Stimulated activated CD4-positive, alpha-beta T cell treated with anti-CD3 and anti-CD28 coated beads, Interleukin-12 subunit alpha, Interleukin-12 subunit beta, amount 100 ng/mL, for 48 hours (primary cell): ENCODE measurements at regions not wholly inside any gene's neighbourhood (a gene's known extent, or its start where the extent isn't known, plus 50 kb on each side); places are given as distances from the start of the nearest gene placed in this dataset.

Experiments used
- DNase-seq, 3 donors: peaks; one replicate each; pipeline ENCODE4 v3.0.0-alpha.2; 2020; ENCODE audit warnings: low read depth in 2 of 3, low spot score in 1 of 3

DNA sequence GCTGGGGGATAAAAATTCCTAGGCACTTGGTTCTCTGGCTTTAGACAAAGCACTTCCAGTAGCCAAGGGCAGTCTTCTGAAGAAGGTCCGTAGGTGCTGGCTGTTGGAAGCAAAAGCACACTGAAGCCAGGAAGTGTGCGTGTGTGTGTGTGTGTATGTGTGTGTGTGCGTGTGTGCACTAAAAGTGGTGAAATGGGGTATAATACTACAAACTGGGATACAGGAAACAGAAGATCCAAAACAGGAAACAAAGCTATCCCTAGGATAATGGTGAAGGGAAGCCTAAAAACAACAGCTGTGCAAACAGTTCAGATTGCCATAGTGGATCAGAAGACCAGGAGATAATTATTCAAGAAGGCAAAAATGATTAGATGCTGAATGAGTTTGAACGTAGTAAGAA is 103.4 kb downstream of the IL20RB start:
- no peak for DNase-seq

DNA sequence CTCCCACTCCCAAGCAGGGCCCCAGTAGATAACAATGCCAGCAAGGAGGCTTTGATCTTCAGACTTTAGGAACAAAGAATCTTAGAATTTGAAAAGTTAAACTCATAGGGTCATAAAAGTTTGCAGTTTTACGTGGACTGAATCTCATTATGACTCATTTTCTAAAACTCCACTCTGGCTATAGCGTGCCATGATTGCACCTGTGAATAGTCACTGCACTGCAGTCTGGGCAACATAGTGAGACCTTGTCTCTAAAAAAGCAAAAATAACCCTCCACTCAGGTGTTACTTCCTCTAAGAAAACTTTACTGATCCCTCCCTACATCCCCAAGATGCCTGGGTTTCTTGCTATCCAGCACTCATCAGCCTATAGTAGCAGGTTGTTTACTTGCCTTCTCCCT is 104.5 kb downstream of the IL20RB start:
- DNase-seq: no peak

DNA sequence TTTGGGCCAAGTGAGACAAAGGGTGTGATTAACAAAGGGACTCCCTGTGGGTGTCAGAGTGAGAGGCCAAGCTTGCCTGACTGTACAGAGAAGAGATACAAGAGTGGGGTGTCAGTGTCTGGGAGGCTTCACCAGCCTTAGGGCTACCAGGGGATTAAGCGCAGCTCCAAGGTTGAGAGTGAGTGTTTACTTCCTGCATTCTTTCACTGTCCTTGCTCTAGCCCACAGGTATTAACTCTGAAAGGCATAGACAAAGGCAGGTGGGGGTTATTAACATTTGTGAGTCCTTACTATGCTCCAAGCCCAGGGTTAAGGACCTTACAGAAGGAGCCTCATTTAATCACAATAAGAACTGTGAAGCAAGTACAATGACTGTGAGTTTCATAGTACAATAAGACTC is 107.6 kb downstream of the IL20RB start:
- no peak for DNase-seq

DNA sequence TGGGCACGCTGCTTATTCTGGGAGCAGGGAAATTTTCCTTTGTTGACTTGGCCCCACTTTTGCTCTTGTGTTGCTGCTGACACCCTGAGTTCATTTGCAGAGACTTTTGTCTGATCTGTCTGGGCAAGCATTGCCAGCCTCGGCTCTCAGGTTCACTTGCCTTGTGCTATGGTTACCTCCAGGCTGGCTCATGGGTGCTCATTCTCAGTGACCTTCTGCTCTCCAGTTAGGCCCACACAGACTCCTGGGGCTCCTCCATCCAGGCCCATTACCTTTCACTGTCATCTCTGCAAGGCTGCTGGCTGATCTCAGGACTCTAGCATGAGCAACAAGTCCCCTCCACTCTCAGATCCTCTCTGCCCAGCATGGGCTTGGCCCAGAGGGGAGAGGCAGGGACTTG is 108.3 kb downstream of the IL20RB start:
- no peak for DNase-seq

DNA sequence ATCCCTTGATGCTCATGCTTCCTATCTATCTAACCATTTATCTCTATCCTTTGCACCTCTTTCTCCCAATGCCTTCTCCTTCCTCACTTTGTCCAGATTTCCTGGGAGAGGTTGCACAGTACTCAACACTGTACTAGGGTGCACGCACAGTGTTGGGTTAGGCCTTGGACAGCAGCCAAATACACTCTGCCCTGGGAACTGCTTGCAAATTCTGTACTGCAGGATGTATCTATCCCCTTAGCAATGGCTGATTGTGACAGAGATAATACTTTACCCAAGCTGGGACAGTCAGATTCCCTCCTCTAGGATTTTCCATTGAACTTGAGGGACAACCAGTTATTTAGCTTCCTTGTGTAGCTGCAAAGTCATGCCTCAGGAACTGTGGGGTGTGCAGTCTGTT is 113.3 kb downstream of the IL20RB start:
- no peak for DNase-seq

DNA sequence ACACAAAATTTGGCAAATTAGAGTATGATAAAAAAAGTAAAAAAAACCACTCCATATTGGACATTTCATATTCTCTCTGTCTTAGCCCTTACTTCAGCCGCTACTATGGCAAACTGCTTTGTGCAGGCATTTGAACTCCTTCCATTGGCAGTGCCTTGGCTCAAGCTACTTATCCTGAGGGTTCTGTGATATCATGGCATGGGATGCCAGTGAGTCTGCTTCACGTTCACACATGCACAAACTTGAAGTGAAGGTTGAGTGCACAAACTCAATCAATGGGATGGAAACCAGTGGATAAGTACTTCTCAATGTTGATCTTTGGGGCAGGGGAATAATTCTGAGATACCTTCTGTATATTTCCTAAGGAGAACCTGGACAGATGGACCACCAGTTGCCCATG is 117.2 kb downstream of the IL20RB start:
- DNase-seq: no peak

DNA sequence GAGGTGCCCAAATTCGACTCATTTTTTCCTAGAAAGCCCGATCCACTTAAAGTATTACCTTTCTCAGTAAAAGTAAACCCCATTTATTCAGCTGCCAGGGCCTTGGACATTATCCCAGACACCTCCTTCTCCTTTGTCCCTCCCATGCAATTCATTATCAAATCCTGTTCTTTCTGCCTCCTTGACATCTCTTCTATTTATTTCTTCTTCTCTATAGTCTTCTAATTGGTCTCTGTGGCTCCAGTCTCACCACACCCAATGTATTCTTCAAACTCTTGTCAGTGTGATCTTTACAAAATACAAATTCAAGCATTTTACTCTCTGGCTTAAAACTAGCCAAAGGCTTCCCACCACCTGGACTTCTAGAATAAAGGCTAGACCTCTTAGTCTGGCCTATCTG is 120.3 kb downstream of the IL20RB start:
- DNase-seq: no peak

DNA sequence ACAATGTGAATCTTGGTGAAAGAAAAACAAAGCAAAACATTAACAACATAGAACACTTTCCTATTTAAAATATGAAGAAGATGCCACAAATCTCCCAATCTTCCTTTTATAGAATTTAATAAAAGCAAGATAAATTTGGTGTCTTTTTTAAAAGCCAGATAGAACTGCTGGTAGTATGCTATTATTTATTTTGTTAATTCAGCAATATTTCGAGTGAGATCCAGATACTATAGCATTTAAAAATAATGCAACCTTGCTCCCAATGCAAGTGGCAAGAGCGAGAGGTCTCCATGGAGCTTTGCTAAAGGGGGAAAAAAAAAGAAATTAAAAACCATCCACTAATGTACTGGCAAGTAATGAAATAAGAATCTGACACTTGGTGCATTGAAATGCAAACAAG is 121.8 kb downstream of the IL20RB start:
- DNase-seq: no peak

DNA sequence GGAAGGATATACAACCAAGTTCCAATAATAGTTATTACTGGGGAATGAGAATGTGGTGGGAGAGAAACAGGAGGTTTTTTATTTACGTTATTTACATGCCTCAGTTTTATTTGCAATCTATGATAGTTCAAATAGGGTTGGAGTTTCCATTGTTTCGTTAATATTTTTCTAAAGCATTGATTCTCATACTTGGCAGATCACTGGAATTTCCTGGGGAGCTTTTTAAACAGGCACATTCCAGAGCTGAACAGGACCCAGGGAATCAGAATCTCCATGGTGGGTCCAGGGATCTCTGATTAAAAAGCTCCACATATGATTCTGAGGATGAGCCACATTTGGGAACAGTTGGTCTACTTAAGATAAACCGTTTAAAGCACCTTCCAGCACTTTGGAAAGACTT is 123.9 kb downstream of the IL20RB start:
- no peak for DNase-seq

DNA sequence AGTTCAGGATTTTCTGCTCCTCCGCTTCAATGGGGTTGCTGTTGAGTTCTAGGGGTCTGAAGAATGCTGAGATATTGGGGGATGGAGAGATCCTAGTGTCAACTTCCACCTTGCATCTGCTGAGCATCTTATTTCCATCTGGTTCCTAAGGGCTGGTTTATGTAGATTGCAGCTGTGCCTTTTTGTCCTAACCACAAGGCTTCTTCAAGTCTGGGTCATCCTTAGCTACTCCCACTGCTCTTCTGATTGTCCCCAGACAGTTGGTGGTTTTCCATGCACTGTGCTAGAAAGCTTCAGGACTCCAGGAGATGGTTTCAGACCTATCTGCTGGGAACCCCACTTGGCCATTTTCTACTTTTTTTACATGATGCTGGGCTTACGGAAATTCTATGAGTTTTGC is 125.0 kb downstream of the IL20RB start:
- DNase-seq: no peak

DNA sequence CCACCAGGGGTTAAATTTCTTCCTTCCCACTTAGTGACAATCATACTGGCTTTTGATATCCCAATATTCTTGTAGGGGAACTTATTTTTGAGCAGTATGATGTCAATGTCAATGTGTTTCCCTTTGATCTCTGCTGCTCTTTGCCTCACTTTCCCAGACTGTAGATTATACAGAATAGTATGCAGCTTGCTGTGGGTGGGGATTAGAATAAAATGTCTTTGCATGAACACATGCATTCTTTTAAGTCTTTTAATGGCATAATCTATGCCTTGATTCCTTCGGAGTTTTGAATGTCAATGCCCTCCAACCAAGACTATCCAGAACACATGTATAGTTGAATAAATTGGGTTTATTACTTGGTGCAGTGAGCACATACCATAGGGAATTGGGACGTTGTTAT is 125.5 kb downstream of the IL20RB start:
- DNase-seq: no peak

DNA sequence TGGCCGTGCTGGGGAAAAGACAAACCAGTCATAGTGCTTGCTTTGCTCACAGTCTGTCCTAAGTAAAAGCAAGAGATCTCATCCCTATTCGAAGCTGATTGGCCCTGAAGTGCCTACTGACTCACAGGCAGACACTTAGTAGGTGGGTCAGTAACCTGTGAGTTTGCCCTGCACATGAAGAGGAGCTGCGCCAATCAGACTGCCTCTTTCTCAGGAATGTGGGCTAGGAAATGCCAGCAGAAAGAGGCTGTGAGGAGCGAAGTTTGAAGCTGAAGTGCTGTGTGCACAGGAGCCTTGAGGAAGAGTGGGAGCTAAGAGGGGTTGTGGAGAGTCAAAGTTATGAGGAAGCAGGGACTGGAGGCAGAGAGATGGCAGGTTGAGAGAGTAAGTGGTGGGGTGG is 126.8 kb downstream of the IL20RB start:
- no peak for DNase-seq

DNA sequence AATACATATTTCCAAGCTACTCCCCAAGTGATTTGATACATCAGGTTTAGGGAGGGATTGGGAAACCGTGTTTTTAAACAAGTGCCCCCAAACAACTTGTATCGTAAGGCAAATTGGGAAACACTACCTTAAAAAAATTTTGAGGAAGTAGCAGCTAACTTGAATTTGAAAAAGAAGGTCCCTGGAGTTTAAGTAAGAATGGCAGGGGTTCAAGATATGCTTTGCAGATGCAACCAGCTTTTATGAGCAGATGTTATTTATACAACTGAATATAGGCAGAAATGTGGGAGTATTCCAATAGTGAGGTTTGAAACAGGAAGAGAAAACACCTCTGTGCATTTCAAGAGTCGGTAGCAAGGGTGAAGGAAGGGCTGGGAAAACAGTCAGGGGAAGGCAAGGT is 139.6 kb downstream of the IL20RB start:
- no peak for DNase-seq

DNA sequence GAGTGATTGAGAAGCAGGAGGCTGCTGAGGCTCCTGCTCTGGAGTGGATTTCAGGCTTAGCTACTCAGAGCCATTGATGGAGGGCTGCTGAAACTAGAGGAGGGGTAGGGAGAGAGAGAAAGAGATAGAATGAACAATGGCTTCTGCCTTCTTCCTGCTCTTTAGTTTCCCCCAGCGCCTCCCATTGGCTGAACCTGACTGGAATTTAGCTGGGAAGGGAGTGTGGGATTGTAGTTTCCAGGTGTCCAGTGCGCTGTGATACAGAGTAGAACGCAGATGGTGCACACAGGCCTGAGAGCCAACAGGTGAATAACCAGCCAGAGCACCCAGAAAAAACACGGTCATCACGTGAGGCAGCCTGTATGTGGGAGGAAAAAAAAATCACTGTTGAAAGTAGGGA is 140.1 kb downstream of the IL20RB start:
- DNase-seq: no peak

DNA sequence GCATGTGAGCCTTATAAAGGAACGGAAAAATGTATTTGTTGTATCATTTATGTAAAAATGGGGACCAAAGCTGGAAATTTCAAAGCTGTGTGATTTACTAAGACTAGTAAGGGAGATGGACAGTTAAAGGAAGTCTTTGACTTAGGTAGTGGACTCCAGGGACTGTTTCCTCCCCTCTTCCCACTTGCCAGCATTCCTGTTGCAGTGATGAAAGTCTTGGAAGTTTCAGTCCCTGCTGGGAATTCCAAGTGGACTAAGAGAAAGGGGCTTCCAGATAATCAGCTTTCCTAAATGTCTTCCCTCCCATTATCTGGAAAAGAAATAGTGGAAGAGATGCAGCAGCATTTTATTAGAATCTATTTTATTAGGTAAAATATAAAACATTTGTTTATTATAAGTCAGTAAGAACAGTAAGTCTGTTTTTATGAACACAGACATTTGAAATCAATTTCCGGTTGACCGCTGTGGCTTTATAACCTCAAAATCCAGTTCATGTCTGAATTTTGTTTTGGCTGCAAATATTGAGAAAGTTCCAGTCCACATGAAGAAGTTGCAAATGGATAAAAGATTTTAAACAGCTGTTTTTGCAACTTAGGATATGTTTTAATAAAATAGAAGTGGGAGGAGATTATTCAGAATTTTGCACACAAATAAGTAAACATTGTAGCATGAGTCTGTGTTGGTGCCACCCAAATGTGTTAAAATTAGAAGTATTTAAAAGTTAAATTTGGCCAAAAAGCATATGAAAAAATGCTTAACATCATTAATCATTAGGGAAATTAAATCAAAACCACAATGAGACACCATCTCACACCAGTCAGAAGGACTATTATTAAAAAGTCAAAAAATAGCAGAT is 141.8 kb downstream of the IL20RB start:
- DNase-seq: no peak

DNA sequence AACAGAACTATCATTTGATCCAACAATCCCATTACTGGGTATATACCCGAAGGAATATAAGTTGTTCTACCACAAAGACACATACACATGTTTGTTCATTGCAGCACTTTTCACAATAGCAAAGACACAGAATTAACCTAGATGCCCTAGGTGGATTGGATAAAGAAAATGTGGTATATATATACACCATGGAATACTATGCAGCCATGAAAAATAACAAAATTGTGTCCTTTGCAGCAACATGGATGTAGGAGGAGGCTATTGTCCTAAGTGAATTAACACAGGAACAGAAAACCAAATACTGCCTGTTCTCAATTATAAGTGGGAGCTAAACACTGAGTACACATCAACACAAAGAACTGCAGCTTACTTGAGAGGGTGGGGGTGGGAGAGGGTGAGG is 142.5 kb downstream of the IL20RB start:
- no peak for DNase-seq

DNA sequence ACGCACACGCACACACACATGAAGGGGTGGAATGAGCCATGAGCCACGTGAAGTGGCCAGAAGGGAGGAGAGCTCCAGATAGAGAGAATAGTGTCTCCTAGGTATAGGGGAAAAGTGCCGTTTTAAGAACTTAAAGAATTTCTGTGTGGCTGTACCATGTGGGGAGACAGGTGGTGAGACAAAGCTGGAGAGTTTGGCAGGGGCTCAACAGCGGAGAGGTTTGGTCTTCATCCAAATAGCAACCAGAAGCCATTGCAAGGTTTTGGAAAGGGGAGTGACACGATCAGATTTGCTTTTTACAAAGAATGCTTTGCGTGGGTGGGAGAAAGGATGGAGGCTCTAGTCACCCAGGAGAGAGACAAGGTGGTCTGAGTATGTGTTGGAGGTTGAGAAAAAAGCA is 146.0 kb downstream of the IL20RB start:
- no peak for DNase-seq

DNA sequence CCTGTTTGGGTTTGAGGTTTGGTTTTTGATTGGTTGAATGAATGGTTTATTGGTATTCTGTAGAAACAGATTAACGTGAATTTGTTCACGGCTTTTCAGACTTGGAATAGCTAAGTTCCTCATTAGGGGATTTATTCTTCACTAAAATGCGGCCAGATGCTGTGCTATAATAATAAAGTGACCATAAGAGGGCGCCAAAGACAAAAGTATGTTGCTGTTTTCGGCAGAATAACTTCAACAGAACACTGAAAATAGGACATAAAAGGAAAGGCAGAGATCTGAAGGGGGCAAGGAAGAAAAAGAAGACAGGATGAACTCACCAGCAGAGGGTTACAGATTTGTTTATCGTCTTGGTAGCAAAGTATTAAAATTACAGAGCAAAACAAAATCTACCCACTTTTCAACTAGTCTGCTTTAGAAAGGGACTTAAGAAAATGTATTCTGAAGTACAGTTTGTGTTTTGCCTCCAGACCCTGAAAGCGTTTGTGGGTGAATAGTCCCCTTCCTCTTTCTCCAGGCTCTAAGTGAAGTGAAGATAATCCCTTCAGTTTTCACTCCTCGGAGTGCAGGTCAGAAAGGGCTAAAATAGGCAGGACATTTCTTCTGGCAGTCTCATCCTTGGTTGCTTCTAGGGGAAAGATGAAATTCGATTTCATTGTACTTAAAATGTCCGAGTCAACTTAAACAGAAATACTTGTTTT is 147.6 kb downstream of the IL20RB start:
- DNase-seq: peak in 1 of 3 donors; percentile 43

DNA sequence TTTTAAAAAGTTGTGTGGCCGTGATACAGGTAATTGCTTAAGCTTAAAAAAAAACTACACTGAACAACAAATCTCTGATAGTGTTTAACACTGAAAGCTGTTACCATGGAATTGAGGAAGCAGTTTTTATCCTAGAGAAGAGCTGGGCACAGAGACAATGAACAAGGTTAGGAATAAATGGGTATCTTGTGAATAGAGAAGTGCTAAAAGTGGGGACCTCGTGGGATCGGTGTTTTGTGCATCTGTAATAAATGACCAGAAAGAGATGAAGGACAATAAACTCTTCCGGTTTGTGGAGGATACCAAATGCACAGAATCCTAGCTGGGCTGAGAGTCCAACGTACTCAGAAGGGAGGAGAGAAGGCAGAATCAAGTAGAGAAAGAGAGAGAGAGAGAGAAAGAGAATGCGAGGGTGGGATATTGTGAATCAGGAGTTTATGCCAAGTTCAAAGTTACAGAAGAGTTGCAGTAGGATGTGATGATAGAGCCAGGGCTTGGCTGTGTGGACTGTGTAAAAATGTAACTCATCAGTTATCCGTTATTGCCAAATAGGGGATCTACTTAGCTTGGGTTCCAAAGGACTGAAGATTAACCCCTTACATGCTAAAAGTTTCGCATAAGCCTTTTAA is 148.9 kb downstream of the IL20RB start:
- no peak for DNase-seq

DNA sequence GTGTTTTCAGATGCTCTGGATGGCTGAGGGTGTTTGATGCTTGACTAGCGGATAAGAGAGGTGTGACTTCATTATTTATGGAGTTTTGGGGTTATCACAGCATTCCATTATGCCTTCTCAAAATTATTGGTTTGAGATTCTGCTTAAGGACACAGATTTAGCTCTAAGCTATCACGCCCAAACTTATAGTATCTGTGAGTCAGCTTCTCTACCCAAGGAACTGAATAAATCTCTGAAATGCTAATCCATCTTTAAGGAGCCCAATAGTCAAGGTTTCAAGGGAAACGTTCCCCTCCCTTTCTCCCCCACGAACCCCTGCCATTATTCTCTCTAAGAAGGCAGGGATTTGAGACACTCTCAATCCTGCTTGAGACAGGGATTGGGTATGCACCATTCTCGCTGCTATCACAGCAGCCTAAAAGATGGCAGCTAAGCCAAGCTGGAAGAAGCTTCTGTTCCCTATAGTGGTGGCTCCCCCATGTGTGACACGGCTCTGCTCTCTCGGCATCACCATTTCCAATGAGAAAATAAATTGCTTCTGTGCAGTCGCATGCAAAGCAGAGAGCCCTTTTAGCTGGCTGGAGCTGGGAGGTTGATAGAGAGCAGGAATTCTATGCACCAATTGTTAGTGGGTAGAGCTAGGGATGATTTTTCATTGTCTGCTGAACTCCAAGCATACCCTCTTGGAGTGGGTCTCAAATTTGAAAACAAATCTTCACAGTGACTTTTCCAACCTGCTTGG is 151.1 kb downstream of the IL20RB start:
- DNase-seq: no peak

DNA sequence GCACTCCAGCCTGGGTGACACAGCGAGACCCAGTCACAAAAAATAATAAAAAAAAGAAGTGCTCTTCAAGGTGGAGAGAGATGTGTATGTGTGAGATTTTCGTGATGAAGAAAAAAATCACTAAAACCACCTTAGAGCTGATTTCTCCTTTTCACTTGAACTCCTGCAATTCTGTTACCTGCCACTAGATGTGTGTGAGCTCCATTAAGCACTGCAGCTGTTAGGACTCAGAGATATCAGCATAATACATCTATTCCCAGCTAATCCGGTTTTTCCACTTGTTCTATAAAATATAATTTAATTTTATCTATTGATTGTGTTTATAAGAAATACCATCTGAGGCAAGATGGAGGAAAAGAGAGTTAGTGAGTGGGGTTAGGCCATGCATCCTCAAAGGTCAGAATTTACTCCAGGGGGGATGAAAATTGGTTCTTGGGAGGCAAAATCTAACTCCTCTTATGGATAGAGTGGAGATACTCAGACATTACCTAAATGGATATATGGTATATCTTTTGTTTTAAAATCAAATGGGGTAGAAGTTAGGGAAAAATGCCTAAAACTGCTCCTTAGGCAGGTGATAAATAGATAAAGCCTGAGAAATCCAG is 152.7 kb downstream of the IL20RB start:
- DNase-seq: no peak
